ENCODE measurements at regions not wholly inside any gene's neighbourhood (a gene's known extent, or its start where the extent isn't known, plus 50 kb on each side); places are given as distances from the start of the nearest gene placed in this dataset.

GRCh38 chr6:164505425-164505824 lies 804.0 kb downstream of the C6orf118 start:
- TF ChIP-seq, protein P1, sequence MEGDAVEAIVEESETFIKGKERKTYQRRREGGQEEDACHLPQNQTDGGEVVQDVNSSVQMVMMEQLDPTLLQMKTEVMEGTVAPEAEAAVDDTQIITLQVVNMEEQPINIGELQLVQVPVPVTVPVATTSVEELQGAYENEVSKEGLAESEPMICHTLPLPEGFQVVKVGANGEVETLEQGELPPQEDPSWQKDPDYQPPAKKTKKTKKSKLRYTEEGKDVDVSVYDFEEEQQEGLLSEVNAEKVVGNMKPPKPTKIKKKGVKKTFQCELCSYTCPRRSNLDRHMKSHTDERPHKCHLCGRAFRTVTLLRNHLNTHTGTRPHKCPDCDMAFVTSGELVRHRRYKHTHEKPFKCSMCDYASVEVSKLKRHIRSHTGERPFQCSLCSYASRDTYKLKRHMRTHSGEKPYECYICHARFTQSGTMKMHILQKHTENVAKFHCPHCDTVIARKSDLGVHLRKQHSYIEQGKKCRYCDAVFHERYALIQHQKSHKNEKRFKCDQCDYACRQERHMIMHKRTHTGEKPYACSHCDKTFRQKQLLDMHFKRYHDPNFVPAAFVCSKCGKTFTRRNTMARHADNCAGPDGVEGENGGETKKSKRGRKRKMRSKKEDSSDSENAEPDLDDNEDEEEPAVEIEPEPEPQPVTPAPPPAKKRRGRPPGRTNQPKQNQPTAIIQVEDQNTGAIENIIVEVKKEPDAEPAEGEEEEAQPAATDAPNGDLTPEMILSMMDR (IDR thresholded peaks at IDR 0.05; ENCODE audit: insufficient read depth, missing control alignments) = no peak
- DNase-seq (ENCODE audit: insufficient read length, low spot score) (no peak), FAIRE-seq (no peak)

DNA sequence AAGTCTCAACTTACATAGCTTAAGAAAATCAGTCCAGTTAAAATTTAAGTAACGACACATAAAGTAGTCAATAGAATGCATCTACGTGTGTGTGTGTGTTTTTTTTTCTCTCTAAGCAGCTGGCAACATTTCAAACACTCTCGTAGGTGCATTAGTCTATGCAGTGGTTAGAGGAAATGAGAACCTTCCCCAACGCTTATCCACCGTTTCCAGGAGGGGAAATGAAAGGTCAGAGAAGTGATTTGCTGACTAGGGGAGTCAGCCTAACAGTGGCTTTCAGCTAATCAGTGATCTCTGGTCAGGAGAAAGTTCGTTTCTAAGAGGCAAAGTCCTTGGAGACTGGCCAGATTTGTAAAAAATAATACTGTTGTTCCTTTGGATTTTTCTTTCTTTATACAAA lies 806.6 kb downstream of the C6orf118 start:
- DNase-seq (ENCODE audit: insufficient read length, low spot score) (no peak), FAIRE-seq (no peak)
- TF ChIP-seq, protein P1 (IDR thresholded peaks at IDR 0.05; ENCODE audit: insufficient read depth, missing control alignments) = no peak

- DNase-seq (ENCODE audit: insufficient read length, low spot score) = no peak
- FAIRE-seq = no peak
- TF ChIP-seq, protein P1 (IDR thresholded peaks at IDR 0.05; ENCODE audit: insufficient read depth, missing control alignments) = no peak
These were observed 813.4 kb downstream of the C6orf118 start for GRCh38 chr6:164495882-164496495.

DNA sequence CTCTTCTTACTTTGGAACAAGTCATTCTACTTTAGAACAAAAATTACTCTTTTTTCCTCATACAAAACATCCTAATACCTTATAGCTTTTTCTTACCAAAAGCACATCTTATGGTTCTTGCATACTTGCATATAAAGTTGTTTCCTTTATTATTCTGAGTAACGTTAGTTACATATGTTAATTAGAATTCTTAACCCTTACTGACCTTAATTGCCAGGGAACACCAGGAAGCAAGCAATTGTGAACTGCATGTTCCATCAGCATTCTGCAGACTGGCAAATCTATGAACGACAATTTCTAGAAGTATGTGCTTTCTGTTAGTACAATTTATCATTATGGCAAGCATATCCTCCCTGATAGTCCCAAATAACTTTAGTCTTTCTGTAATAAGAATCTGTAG lies 831.0 kb downstream of the C6orf118 start:
- DNase-seq (ENCODE audit: insufficient read length, low spot score) (no peak), FAIRE-seq (no peak)
- TF ChIP-seq, protein P1 (IDR thresholded peaks at IDR 0.05; ENCODE audit: insufficient read depth, missing control alignments) = no peak

DNA sequence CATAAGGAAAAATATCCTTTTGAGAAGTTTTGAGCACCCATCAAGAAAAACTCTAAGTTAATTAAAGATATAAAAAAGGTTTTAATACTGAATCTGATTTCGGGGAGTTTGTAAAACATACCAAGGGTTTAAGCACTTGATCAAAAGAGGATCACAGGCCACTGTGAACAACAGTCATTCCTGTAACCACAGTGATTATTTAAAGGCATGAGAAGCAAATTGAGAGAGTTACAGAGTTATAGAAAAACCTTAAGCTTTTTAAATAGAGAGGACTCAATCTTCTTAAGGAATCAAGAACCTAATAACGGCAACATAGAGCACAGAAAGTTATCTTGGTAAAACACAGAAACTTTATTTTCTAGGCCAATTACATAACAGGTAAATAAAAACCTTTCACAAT lies 831.6 kb downstream of the C6orf118 start:
- TF ChIP-seq, protein P1 (IDR thresholded peaks at IDR 0.05; ENCODE audit: insufficient read depth, missing control alignments) = no peak
- FAIRE-seq (no peak), DNase-seq (ENCODE audit: insufficient read length, low spot score) (no peak)

- TF ChIP-seq, protein P1 (IDR thresholded peaks at IDR 0.05; ENCODE audit: insufficient read depth, missing control alignments) = no peak
- no peak for FAIRE-seq
These were observed 832.3 kb downstream of the C6orf118 start for GRCh38 chr6:164477101-164477500.

GRCh38 chr6:164469276-164469949 lies 840.0 kb downstream of the C6orf118 start:
- no peak for FAIRE-seq
- DNase-seq (ENCODE audit: insufficient read length, low spot score) = no peak
- TF ChIP-seq, protein P1 (IDR thresholded peaks at IDR 0.05; ENCODE audit: insufficient read depth, missing control alignments) = no peak

More at GRCh38 chr6:164477101-164477500, 832.3 kb downstream of the C6orf118 start:
- DNase-seq (ENCODE audit: insufficient read length, low spot score) = no peak
